Testis (tissue), 2 donors: ENCODE measurements at regions not wholly inside any gene's neighbourhood (a gene's known extent, or its start where the extent isn't known, plus 50 kb on each side); places are given as distances from the start of the nearest gene placed in this dataset.

Experiments used
- DNase-seq: peaks from one replicate; pipeline ENCODE4 v3.0.0-alpha.2; 2019
- H3K27ac ChIP-seq, 2 donors: fragments of 200-600 bp; sonication (generic); one replicate each; pipeline ENCODE4 v1.5.1; 2019
- H3K27me3 ChIP-seq: fragments of 200-600 bp; sonication (generic); one replicate; pipeline ENCODE4 v1.5.1; 2019
- H3K36me3 ChIP-seq: fragments of 200-600 bp; sonication (generic); one replicate; pipeline ENCODE4 v1.5.1; 2017; ENCODE audit warnings: low read depth; ENCODE audit errors: missing control alignments
- H3K4me1 ChIP-seq: fragments of 200-600 bp; sonication (generic); one replicate; pipeline ENCODE4 v1.5.1; 2019
- H3K4me3 ChIP-seq, 2 donors: fragments of 200-600 bp; sonication (generic); one replicate each; pipeline ENCODE4 v1.5.1; 2017 to 2019
- H3K9me3 ChIP-seq: fragments of 200-600 bp; sonication (generic); one replicate; pipeline ENCODE4 v1.5.1; 2017
- CTCF ChIP-seq, 3 experiments: fragments of 450-650 bp in 2 of 3; fragments of 200-600 bp in 1 of 3; sonication (generic) in 1 of 3; IDR thresholded peaks; one replicate each; pipeline ENCODE4 v1.5.1; 2016 to 2019; ENCODE audit warnings: antibody characterized with exemption in 3 of 3, mild to moderate bottlenecking in 2 of 3, moderate library complexity in 1 of 3
- POLR2A ChIP-seq: fragments of 450-650 bp; IDR thresholded peaks from one replicate; pipeline ENCODE4 v1.6.1; 2017; ENCODE audit warnings: antibody characterized with exemption, mild to moderate bottlenecking, moderate library complexity
- WGBS, 2 donors: methylation state at CpG; one replicate each; pipeline ENCODE4 v1.1.5; 2018; 5-methylcytosine and 5-hydroxymethylcytosine counted together
- intact Hi-C: fragments of 100-400 bp; cut with DNase I; formaldehyde crosslinking; loops from one replicate; pipeline ENCODE4 v1.15.1; 2023; ENCODE audit warnings: low total_unique reads

- H3K4me1 ChIP-seq, result no peaks in the 10 kb centered on the region
- intact Hi-C loops, result no loop called here
- no peaks in the 10 kb centered on the region for H3K36me3 ChIP-seq
- DNase-seq, result no peak
- H3K27ac ChIP-seq, result no peak overlapping the region
- H3K27me3 ChIP-seq, result no peaks in the 10 kb centered on the region
- H3K9me3 ChIP-seq, result no peaks in the 10 kb centered on the region
- no peak for TF ChIP-seq CTCF (IDR thresholded peaks at IDR 0.05)
- TF ChIP-seq POLR2A, result no peak
- WGBS, 2 donors, result 91 to 93% methylated on average over 6 of the region's 6 CpGs
- no peak overlapping the region for H3K4me3 ChIP-seq
Observed at GRCh38 chr2:19226386-19226785, 132.0 kb downstream of the OSR1 start.

- WGBS, 2 donors, result 95 to 97% methylated on average over 1 of the region's 1 CpG
- intact Hi-C loops, result no loop called here
- Histone ChIP-seq H3K9me3 (no peaks in the 10 kb centered on the region), H3K36me3 (no peaks in the 10 kb centered on the region), H3K4me3 (no peak overlapping the region), H3K27ac (no peak overlapping the region), H3K4me1 (no peaks in the 10 kb centered on the region), H3K27me3 (no peaks in the 10 kb centered on the region)
- TF ChIP-seq POLR2A, result no peak
- DNase-seq, result no peak
Observed at GRCh38 chr2:19225931-19226330, 132.5 kb downstream of the OSR1 start.

GRCh38 chr2:19225126-19225525, 133.3 kb downstream of the OSR1 start:
- no peaks in the 10 kb centered on the region for H3K4me1 ChIP-seq
- intact Hi-C loops, result no loop called here
- no peaks in the 10 kb centered on the region for H3K9me3 ChIP-seq
- no peaks in the 10 kb centered on the region for H3K36me3 ChIP-seq
- H3K4me3 ChIP-seq, result no peak overlapping the region
- H3K27ac ChIP-seq, result no peak overlapping the region
- no peaks in the 10 kb centered on the region for H3K27me3 ChIP-seq
- DNase-seq, result no peak
- TF ChIP-seq POLR2A (no peak), CTCF (IDR thresholded peaks at IDR 0.05) (no peak)

GRCh38 chr2:19224486-19224885, 133.9 kb downstream of the OSR1 start:
- 78 to 85% methylated on average over 1 of the region's 1 CpG for WGBS, 2 donors
- no peak overlapping the region for H3K4me3 ChIP-seq
- H3K4me1 ChIP-seq, result no peaks in the 10 kb centered on the region
- no peaks in the 10 kb centered on the region for H3K36me3 ChIP-seq
- H3K9me3 ChIP-seq, result no peaks in the 10 kb centered on the region
- no peak for DNase-seq
- TF ChIP-seq CTCF (IDR thresholded peaks at IDR 0.05) (no peak), POLR2A (no peak)
- intact Hi-C loops, result no loop called here
- H3K27me3 ChIP-seq, result no peaks in the 10 kb centered on the region
- no peak overlapping the region for H3K27ac ChIP-seq

GRCh38 chr2:19224011-19224410, 134.4 kb downstream of the OSR1 start:
- WGBS, 2 donors, result 85 to 86% methylated on average over 5 of the region's 5 CpGs

More at GRCh38 chr2:19224011-19224410, 134.4 kb downstream of the OSR1 start:
- no peaks in the 10 kb centered on the region for H3K27me3 ChIP-seq
- intact Hi-C loops, result no loop called here
- H3K4me3 ChIP-seq, result no peak overlapping the region
- H3K27ac ChIP-seq, result no peak overlapping the region
- no peaks in the 10 kb centered on the region for H3K4me1 ChIP-seq
- no peak for TF ChIP-seq CTCF (IDR thresholded peaks at IDR 0.05)
- no peak for TF ChIP-seq POLR2A
- no peaks in the 10 kb centered on the region for H3K36me3 ChIP-seq
- no peaks in the 10 kb centered on the region for H3K9me3 ChIP-seq
- DNase-seq, result no peak
